KG1 (cell line): ENCODE measurements at regions not wholly inside any gene's neighbourhood (a gene's known extent, or its start where the extent isn't known, plus 50 kb on each side); places are given as distances from the start of the nearest gene placed in this dataset.

Experiments used
- DNase-seq: peaks from one replicate; lab custom pipeline; 2025; lab: John Stamatoyannopoulos, UW

- no peak for DNase-seq
Measured at GRCh38 chr2:212609479-212609878, 70.9 kb upstream of the ERBB4 start.

GRCh38 chr2:212607080-212607479 is 68.5 kb upstream of the ERBB4 start:
- DNase-seq: no peak

GRCh38 chr2:212606232-212606631 is 67.6 kb upstream of the ERBB4 start:
- DNase-seq: no peak

- no peak for DNase-seq
Measured at GRCh38 chr2:212596688-212597087, 58.1 kb upstream of the ERBB4 start.

- DNase-seq: no peak
Measured at GRCh38 chr2:212596276-212596675, 57.7 kb upstream of the ERBB4 start.

GRCh38 chr2:212595036-212595654 is 56.5 kb upstream of the ERBB4 start:
- DNase-seq: no peak

- no peak for DNase-seq
Measured at GRCh38 chr2:212592695-212593094, 54.1 kb upstream of the ERBB4 start.
